Stomach (tissue), 4 donors: ENCODE measurements at regions not wholly inside any gene's neighbourhood (a gene's known extent, or its start where the extent isn't known, plus 50 kb on each side); places are given as distances from the start of the nearest gene placed in this dataset.

ENCODE experiments used
- EP300 ChIP-seq: sonication (generic); formaldehyde crosslinking; IDR thresholded peaks from one replicate; pipeline ENCODE4 v1.6.1; 2017; ENCODE audit warnings: antibody characterized with exemption
- POLR2A ChIP-seq, 4 donors: fragments of 450-650 bp; IDR thresholded peaks; one replicate each; pipeline ENCODE4 v1.6.1; 2016; ENCODE audit warnings: antibody characterized with exemption in 4 of 4, control low read depth in 2 of 4, mild to moderate bottlenecking in 1 of 4, moderate library complexity in 1 of 4
- POLR2AphosphoS5 ChIP-seq, 3 donors: sonication (generic); formaldehyde crosslinking; IDR thresholded peaks; one replicate each; pipeline ENCODE4 v1.6.1; 2016; ENCODE audit warnings: antibody characterized with exemption in 3 of 3
- TF ChIP-seq, protein P1 (sequence below), 7 experiments: fragments of 450-650 bp in 4 of 7; fragments of 200-600 bp in 3 of 7; sonication (generic) in 3 of 7; IDR thresholded peaks; one replicate each; pipeline ENCODE4 v1.5.1; 2016 to 2019; ENCODE audit warnings: antibody characterized with exemption in 7 of 7, control low read depth in 2 of 7, mild to moderate bottlenecking in 1 of 7

DNA sequence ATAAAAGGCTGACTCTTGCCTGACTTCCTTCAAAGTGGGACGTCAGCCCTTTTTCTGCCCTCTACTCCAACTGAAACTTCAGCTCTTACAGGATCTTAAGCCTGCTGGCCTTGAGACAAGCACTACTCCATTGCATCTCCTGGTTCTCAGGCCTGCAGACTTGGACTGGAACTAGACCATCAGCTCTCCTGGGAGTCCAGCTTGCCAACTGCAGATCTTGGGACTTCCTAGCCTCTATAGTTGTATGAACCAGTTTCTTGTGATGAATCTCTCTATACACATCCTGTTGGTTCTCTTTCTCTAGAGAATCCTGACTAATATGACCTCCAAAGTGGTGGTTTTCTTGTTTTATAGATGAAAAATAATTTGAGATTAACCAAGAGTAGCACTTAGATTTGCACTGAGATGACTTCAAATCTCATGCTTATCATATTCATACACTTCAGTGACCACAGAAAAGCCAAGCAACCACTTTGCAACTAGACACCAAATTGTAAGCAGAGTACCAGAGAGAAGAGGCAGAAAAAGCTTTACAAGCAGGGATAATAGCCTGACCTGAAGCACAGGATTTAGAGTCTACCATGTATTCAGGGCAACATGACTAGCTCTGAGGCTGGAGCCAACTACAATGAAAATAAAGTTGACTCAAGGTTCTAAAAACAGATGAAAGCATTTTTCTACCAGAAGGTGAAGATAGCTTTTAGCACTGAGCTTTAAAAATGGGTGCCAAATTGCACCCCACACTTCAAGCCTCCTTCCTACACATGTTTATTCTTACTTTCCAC is 661.3 kb upstream of the USP24 start:
- TF ChIP-seq EP300, result no peak
- TF ChIP-seq, protein P1, sequence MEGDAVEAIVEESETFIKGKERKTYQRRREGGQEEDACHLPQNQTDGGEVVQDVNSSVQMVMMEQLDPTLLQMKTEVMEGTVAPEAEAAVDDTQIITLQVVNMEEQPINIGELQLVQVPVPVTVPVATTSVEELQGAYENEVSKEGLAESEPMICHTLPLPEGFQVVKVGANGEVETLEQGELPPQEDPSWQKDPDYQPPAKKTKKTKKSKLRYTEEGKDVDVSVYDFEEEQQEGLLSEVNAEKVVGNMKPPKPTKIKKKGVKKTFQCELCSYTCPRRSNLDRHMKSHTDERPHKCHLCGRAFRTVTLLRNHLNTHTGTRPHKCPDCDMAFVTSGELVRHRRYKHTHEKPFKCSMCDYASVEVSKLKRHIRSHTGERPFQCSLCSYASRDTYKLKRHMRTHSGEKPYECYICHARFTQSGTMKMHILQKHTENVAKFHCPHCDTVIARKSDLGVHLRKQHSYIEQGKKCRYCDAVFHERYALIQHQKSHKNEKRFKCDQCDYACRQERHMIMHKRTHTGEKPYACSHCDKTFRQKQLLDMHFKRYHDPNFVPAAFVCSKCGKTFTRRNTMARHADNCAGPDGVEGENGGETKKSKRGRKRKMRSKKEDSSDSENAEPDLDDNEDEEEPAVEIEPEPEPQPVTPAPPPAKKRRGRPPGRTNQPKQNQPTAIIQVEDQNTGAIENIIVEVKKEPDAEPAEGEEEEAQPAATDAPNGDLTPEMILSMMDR (IDR thresholded peaks at IDR 0.05), result no peak
- TF ChIP-seq POLR2A (IDR thresholded peaks at IDR 0.05), result no peak
- TF ChIP-seq POLR2AphosphoS5 (IDR thresholded peaks at IDR 0.05), result no peak
